H1 (cell line): ENCODE measurements at regions not wholly inside any gene's neighbourhood (a gene's known extent, or its start where the extent isn't known, plus 50 kb on each side); places are given as distances from the start of the nearest gene placed in this dataset.

Source experiments
- CTCF ChIA-PET: fragments of 300-600 bp; sonication (Branson Sonifier 250); formaldehyde crosslinking; loops from one replicate; lab custom pipeline; 2021; ENCODE audit not compliant: partially characterized antibody; lab: Charles Lee
- POLR2A ChIA-PET: fragments of 300-600 bp; sonication (Branson Sonifier 250); formaldehyde crosslinking; loops from one replicate; lab custom pipeline; 2021; ENCODE audit warnings: inconsistent platforms; ENCODE audit not compliant: partially characterized antibody; lab: Charles Lee
- DNase-seq, 2 experiments: peaks; one replicate each; pipeline versions ENCODE4 v3.0.0 to v3.0.0-alpha.2; 2010 to 2022; ENCODE audit warnings: low spot score in 2 of 2, low read depth in 1 of 2, mixed read lengths in 1 of 2
- FAIRE-seq: peaks from 2 replicates; lab custom pipeline; 2011; peaks lifted over from hg19 to GRCh38; lab: Jason Lieb, UNC
- H2AFZ ChIP-seq: 2 replicates; pipeline ENCODE4 v1.8.1; 2012; ENCODE audit warnings: low read length, inconsistent platforms
- H2AK5ac ChIP-seq: 2 replicates; pipeline ENCODE4 v1.6.1; 2013; ENCODE audit warnings: low read depth, low read length
- H2BK120ac ChIP-seq: replicated peaks from 2 replicates; pipeline ENCODE3; 2013; ENCODE audit warnings: low read depth, low read length, inconsistent platforms
- H2BK12ac ChIP-seq: 2 replicates; pipeline ENCODE4 v1.6.1; 2013; ENCODE audit warnings: low read depth, low read length
- H2BK15ac ChIP-seq: 2 replicates; pipeline ENCODE4 v1.6.1; 2013; ENCODE audit warnings: low read length
- H2BK20ac ChIP-seq: 2 replicates; pipeline ENCODE4 v1.6.1; 2013; ENCODE audit warnings: low read length
- H2BK5ac ChIP-seq: 2 replicates; pipeline ENCODE4 v1.6.1; 2013; ENCODE audit warnings: low read depth, low read length
- H3K14ac ChIP-seq: 2 replicates; pipeline ENCODE4 v1.6.1; 2013; ENCODE audit warnings: inconsistent platforms; ENCODE audit not compliant: insufficient read length
- H3K18ac ChIP-seq: 2 replicates; pipeline ENCODE4 v1.6.1; 2013; ENCODE audit warnings: low read length; ENCODE audit errors: extremely low read depth
- H3K23ac ChIP-seq: 2 replicates; pipeline ENCODE4 v1.6.1; 2013; ENCODE audit warnings: inconsistent platforms; ENCODE audit not compliant: insufficient read length
- H3K23me2 ChIP-seq: 2 replicates; pipeline ENCODE4 v1.6.1; 2013; ENCODE audit warnings: low read depth, low read length
- H3K27ac ChIP-seq: 2 replicates; pipeline ENCODE4 v1.6.1; 2011; ENCODE audit warnings: low read depth, low read length, inconsistent platforms
- H3K27me3 ChIP-seq, 4 experiments: replicated peaks in 1 of 4; 1 replicate in 1 of 4; 2 replicates in 3 of 4; pipeline versions ENCODE4 v1.6.1 to v1.8.1; 2011 to 2013; ENCODE audit warnings: low read length in 3 of 4, mild to moderate bottlenecking in 3 of 4, inconsistent platforms in 2 of 4, mixed read lengths in 2 of 4, moderate library complexity in 1 of 4; ENCODE audit not compliant: control insufficient read depth in 3 of 4, insufficient read depth in 3 of 4; ENCODE audit errors: extremely low read depth in 1 of 4
- H3K36me3 ChIP-seq, 4 experiments: 2 replicates each; pipeline versions ENCODE4 v1.6.1 to v1.8.1; 2011 to 2013; ENCODE audit warnings: mild to moderate bottlenecking in 4 of 4, low read length in 3 of 4, moderate library complexity in 2 of 4, control low read depth in 1 of 4, inconsistent platforms in 1 of 4; ENCODE audit not compliant: insufficient read depth in 4 of 4, control insufficient read depth in 2 of 4
- H3K4ac ChIP-seq: replicated peaks from 2 replicates; pipeline ENCODE3; 2013; ENCODE audit warnings: low read length, low read depth, mixed read lengths, inconsistent platforms; ENCODE audit not compliant: insufficient read length
- H3K4me1 ChIP-seq, 4 experiments: replicated peaks in 1 of 4; 1 replicate in 1 of 4; 2 replicates in 3 of 4; pipeline versions ENCODE4 v1.6.1 to v1.8.1; 2011 to 2013; ENCODE audit warnings: low read length in 3 of 4, inconsistent platforms in 2 of 4, mixed read lengths in 1 of 4; ENCODE audit not compliant: insufficient read depth in 4 of 4, control insufficient read depth in 3 of 4
- H3K4me2 ChIP-seq, 2 experiments: 2 replicates each; pipeline versions ENCODE4 v1.6.1 to v1.8.1; 2011 to 2013; ENCODE audit warnings: low read depth in 2 of 2, low read length in 2 of 2, control low read depth in 1 of 2, inconsistent platforms in 1 of 2, mild to moderate bottlenecking in 1 of 2; ENCODE audit not compliant: insufficient read depth in 1 of 2
- H3K4me3 ChIP-seq, 4 experiments: fragments of 200-600, 300-600 bp in 1 of 4; sonication (generic), shearing (Covaris generic), sonication (Bioruptor Twin) in 1 of 4; 2 replicates each; pipeline versions ENCODE4 v1.5.1 to v1.8.1; 2011 to 2016; ENCODE audit warnings: low read length in 4 of 4, low read depth in 3 of 4, control low read depth in 2 of 4, inconsistent platforms in 2 of 4, mild to moderate bottlenecking in 2 of 4, mixed read lengths in 1 of 4, moderate library complexity in 1 of 4; ENCODE audit not compliant: insufficient read depth in 2 of 4; ENCODE audit errors: extremely low read depth in 1 of 4
- H3K56ac ChIP-seq: replicated peaks from 2 replicates; pipeline ENCODE3; 2013; ENCODE audit warnings: low read depth, mild to moderate bottlenecking, mixed read lengths, low read length, inconsistent platforms; ENCODE audit not compliant: insufficient read length
- H3K79me1 ChIP-seq: 2 replicates; pipeline ENCODE4 v1.6.1; 2013; ENCODE audit warnings: low read depth, low read length, control low read depth
- H3K79me2 ChIP-seq, 2 experiments: 2 replicates each; pipeline versions ENCODE4 v1.6.1 to v1.8.1; 2012 to 2013; ENCODE audit warnings: low read length in 2 of 2, mild to moderate bottlenecking in 2 of 2, inconsistent platforms in 1 of 2; ENCODE audit not compliant: insufficient read depth in 2 of 2, control insufficient read depth in 1 of 2
- H3K9ac ChIP-seq, 4 experiments: replicated peaks in 1 of 4; 1 replicate in 1 of 4; 2 replicates in 3 of 4; pipeline versions ENCODE4 v1.6.1 to v1.8.1; 2011 to 2013; ENCODE audit warnings: low read depth in 3 of 4, low read length in 3 of 4, control low read depth in 2 of 4, mild to moderate bottlenecking in 2 of 4, moderate library complexity in 2 of 4, inconsistent platforms in 1 of 4; ENCODE audit errors: extremely low read depth in 1 of 4
- H3K9me3 ChIP-seq, 2 experiments: 2 replicates each; pipeline versions ENCODE4 v1.6.1 to v1.8.1; 2012 to 2013; ENCODE audit warnings: mild to moderate bottlenecking in 2 of 2, moderate library complexity in 2 of 2, control low read depth in 1 of 2, inconsistent platforms in 1 of 2, low read depth in 1 of 2, low read length in 1 of 2, mixed read lengths in 1 of 2; ENCODE audit not compliant: insufficient read depth in 2 of 2
- H4K20me1 ChIP-seq, 2 experiments: replicated peaks in 1 of 2; 2 replicates each; pipeline versions ENCODE3 to v1.8.1; 2011 to 2013; ENCODE audit warnings: inconsistent platforms in 2 of 2, low read length in 2 of 2, mild to moderate bottlenecking in 1 of 2; ENCODE audit not compliant: insufficient read depth in 2 of 2, control insufficient read depth in 1 of 2
- H4K5ac ChIP-seq: 2 replicates; pipeline ENCODE4 v1.6.1; 2013; ENCODE audit warnings: low read length, low read depth, mixed read lengths, inconsistent platforms; ENCODE audit not compliant: insufficient read length
- H4K8ac ChIP-seq: 2 replicates; pipeline ENCODE4 v1.8.0; 2013; ENCODE audit warnings: mild to moderate bottlenecking, moderate library complexity, low read length, inconsistent platforms; ENCODE audit not compliant: insufficient read depth; ENCODE audit errors: extremely low read depth
- H4K91ac ChIP-seq: replicated peaks from 2 replicates; pipeline ENCODE3; 2013; ENCODE audit warnings: low read length, mixed read lengths, inconsistent platforms; ENCODE audit not compliant: insufficient read length
- ASH2L ChIP-seq: fragments of 200-600, 300-600 bp; sonication (generic); IDR thresholded peaks from one replicate; pipeline ENCODE4 v1.7.1; 2017; ENCODE audit warnings: low read length
- BCL11A ChIP-seq, 2 experiments: IDR thresholded peaks; one replicate each; pipeline ENCODE4 v1.6.1; 2011; ENCODE audit warnings: low read depth in 2 of 2, low read length in 2 of 2, mild to moderate bottlenecking in 2 of 2
- CBX5 ChIP-seq: fragments of 300-800, 300-1000 bp; sonication (generic); IDR thresholded peaks from 2 replicates; pipeline ENCODE4 v1.7.1; 2016; ENCODE audit warnings: antibody characterized with exemption, low read length, low read depth
- GABPA ChIP-seq: IDR thresholded peaks from 2 replicates; pipeline ENCODE4 v1.6.1; 2011; ENCODE audit warnings: mild to moderate bottlenecking, low read length, moderate library complexity, borderline replicate concordance; ENCODE audit not compliant: insufficient read depth
- PHF8 ChIP-seq: fragments of 200-600 bp; sonication (generic); conservative IDR thresholded peaks from 2 replicates; pipeline ENCODE4 v1.7.1; 2012; ENCODE audit warnings: low read depth, mild to moderate bottlenecking, inconsistent platforms, low read length, moderate library complexity
- RAD21 ChIP-seq, 2 experiments: IDR thresholded peaks in 1 of 2; conservative IDR thresholded peaks in 1 of 2; 2 replicates each; pipeline ENCODE4 v1.6.1; 2011; ENCODE audit warnings: low read depth in 2 of 2, low read length in 2 of 2, improper control_type of control experiment in 1 of 2, inconsistent platforms in 1 of 2, mild to moderate bottlenecking in 1 of 2, moderate library complexity in 1 of 2
- SIN3A ChIP-seq, 2 experiments: IDR thresholded peaks in 1 of 2; conservative IDR thresholded peaks in 1 of 2; 2 replicates each; pipeline ENCODE4 v1.6.1; 2011 to 2012; ENCODE audit warnings: low read length in 2 of 2, improper control_type of control experiment in 1 of 2, low read depth in 1 of 2, mild to moderate bottlenecking in 1 of 2
- SIRT6 ChIP-seq: IDR thresholded peaks from one replicate; pipeline ENCODE4 v1.7.1; 2012; ENCODE audit warnings: low read length, inconsistent platforms
- SRF ChIP-seq: IDR thresholded peaks from 2 replicates; pipeline ENCODE4 v1.6.1; 2011; ENCODE audit warnings: mild to moderate bottlenecking, low read depth, low read length, moderate library complexity
- TBP ChIP-seq: IDR thresholded peaks from 2 replicates; pipeline ENCODE4 v1.6.1; 2011; ENCODE audit warnings: low read depth, low read length, improper control_type of control experiment
- TEAD4 ChIP-seq: IDR thresholded peaks from 2 replicates; pipeline ENCODE4 v1.6.1; 2012; ENCODE audit warnings: low read depth, low read length, inconsistent platforms, mixed read lengths
- WGBS, 2 experiments: shearing (Covaris generic) in 1 of 2; methylation state at CpG; one replicate each; pipeline versions ENCODE4 v1.1.6 to v1.1.7; 2013 to 2015; ENCODE audit warnings: low lambda C conversion rate in 2 of 2, mixed read lengths in 2 of 2, inconsistent platforms in 1 of 2, low coverage in 1 of 2, missing lambda C conversion rate in 1 of 2; ENCODE audit not compliant: insufficient replicate concordance in 2 of 2, insufficient coverage in 1 of 2, insufficient read length in 1 of 2; ENCODE audit errors: extremely low coverage in 1 of 2, missing lambda C conversion rate in 1 of 2; 5-methylcytosine and 5-hydroxymethylcytosine counted together
- TF ChIP-seq, protein P1 (sequence below): IDR thresholded peaks from 2 replicates; pipeline ENCODE4 v1.6.1; 2012; ENCODE audit warnings: inconsistent platforms

- no peak overlapping the region for H4K8ac ChIP-seq
- H3K23ac ChIP-seq: no peak overlapping the region
- no peak overlapping the region for H3K4me3 ChIP-seq
- no peak overlapping the region for H3K18ac ChIP-seq
- 0 out of 2 replicates have a peak overlapping the region, but pooled peaks have one; percentile 18 for H2BK12ac ChIP-seq
- H3K36me3 ChIP-seq: no peaks in the 10 kb centered on the region
- no peak overlapping the region for H2BK20ac ChIP-seq
- no peak overlapping the region for H3K9ac ChIP-seq
- no peaks in the 10 kb centered on the region for H3K27me3 ChIP-seq
- H4K20me1 ChIP-seq: peaks cover 0 to 3% of the 10 kb centered on the region in 2 experiments
- H3K56ac ChIP-seq: no peak overlapping the region
- H2AFZ ChIP-seq: peak overlapping the region; percentile 47; the same call in 1 of the 2 replicates
- peaks cover 0 to 8% (median 2%) of the 10 kb centered on the region in 4 experiments; a peak in 2 of 7 replicates for H3K4me1 ChIP-seq
- H3K4ac ChIP-seq: no peak overlapping the region
- H3K79me2 ChIP-seq: no peaks in the 10 kb centered on the region
- H3K4me2 ChIP-seq: no peak overlapping the region
- no peak overlapping the region for H2BK120ac ChIP-seq
- 73% methylated on average over 10 of the region's 10 CpGs; no CpG with 5 or more reads in 1 of the 2 experiments for WGBS, 2 experiments
- FAIRE-seq: peak; percentile 19
- H3K79me1 ChIP-seq: no peaks in the 10 kb centered on the region
- no peak overlapping the region for H3K27ac ChIP-seq
- no peaks in the 10 kb centered on the region for H3K9me3 ChIP-seq
- H3K14ac ChIP-seq: no peak overlapping the region
- H4K5ac ChIP-seq: no peak overlapping the region
- ChIA-PET POLR2A (interaction anchor here (0.9 kb wide), 1 partner anchor 102 kb away, joined by 3 read pairs; no protein-coding TSS in a partner anchor), CTCF (interaction anchor here (0.6 to 1.5 kb wide), 6 partner anchors 10 to 176 kb away, joined by 3 to 5 read pairs (median 3); no protein-coding TSS in a partner anchor)
- H2AK5ac ChIP-seq: no peak overlapping the region
- H2BK15ac ChIP-seq: no peak overlapping the region
- H2BK5ac ChIP-seq: no peak overlapping the region
- H4K91ac ChIP-seq: no peak overlapping the region
- H3K23me2 ChIP-seq: peaks cover 12% of the 10 kb centered on the region; the same call in 1 of the 2 replicates
- peak in 1 of 2 experiments; percentile 25 for DNase-seq
- TF ChIP-seq RAD21 (IDR thresholded peaks at IDR 0.05 in 1 of 2, conservative IDR thresholded peaks at IDR 0.05 in 1 of 2; ENCODE audit: low read depth in 2 of 2, low read length in 2 of 2): peak; percentile 18 to 50; a peak in 3 of 4 replicates
- TF ChIP-seq TEAD4: 0 out of 2 replicates have a peak, but pooled peaks have one; percentile 25
- no peak for TF ChIP-seq SIRT6
- no peak for TF ChIP-seq SRF
- no peak for TF ChIP-seq CBX5
- TF ChIP-seq GABPA: no peak
- 0 out of 2 replicates have a peak, but pooled peaks have one; percentile 29 for TF ChIP-seq TBP
- TF ChIP-seq PHF8: no peak
- TF ChIP-seq BCL11A (IDR thresholded peaks at IDR 0.05; ENCODE audit: low read depth in 2 of 2, low read length in 2 of 2): no peak
- TF ChIP-seq SIN3A (conservative IDR thresholded peaks at IDR 0.05 in 1 of 2, IDR thresholded peaks at IDR 0.05 in 1 of 2; ENCODE audit: low read depth in 1 of 2, low read length in 2 of 2): no peak
- TF ChIP-seq, protein P1, sequence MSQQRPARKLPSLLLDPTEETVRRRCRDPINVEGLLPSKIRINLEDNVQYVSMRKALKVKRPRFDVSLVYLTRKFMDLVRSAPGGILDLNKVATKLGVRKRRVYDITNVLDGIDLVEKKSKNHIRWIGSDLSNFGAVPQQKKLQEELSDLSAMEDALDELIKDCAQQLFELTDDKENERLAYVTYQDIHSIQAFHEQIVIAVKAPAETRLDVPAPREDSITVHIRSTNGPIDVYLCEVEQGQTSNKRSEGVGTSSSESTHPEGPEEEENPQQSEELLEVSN: no peak
- no peak for TF ChIP-seq ASH2L
Measured at GRCh38 chr2:128543646-128544045, 225.0 kb upstream of the HS6ST1 start.
